ENCODE measurements at regions not wholly inside any gene's neighbourhood (a gene's known extent, or its start where the extent isn't known, plus 50 kb on each side); places are given as distances from the start of the nearest gene placed in this dataset.

DNA sequence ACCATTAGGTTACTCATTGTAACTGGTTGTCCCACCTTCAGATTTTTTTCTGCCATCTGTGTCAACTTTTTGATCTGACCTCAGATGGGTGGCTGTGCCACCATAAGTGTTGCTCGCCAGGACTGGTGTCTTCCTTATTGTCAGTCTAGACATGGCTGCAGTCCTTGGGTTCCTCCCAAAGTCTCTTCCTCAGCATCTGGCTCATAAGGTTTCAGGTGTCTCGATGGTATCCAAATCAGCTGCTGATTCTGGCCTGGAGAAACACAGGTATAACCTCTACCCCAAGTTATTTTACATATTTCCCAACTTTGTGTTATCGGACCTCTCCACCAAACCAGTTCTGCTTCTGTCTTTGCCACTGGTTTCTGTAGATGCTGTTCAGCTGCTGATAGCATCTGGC lies 158.5 kb downstream of the ZNF518B start:
- no TSS peak for BruUV-seq (replicated peaks)
- H2AK5ac ChIP-seq (ENCODE audit: low read depth, low read length) = no peak overlapping the region
- H3K9ac ChIP-seq (ENCODE audit: low read depth, low read length) = no peak overlapping the region
- no peak overlapping the region for H3K27ac ChIP-seq (ENCODE audit: insufficient read depth, low read length)
- no peak overlapping the region for H4K8ac ChIP-seq (ENCODE audit: low read depth in 2 of 2, low read length in 2 of 2)
- no peak overlapping the region for H3K4me3 ChIP-seq (ENCODE audit: insufficient read depth, low read depth, low read length)
- TF ChIP-seq FOS (IDR thresholded peaks at IDR 0.05; ENCODE audit: low read depth, low read length) = no peak
- TF ChIP-seq CHD1 (IDR thresholded peaks at IDR 0.05; ENCODE audit: low read depth, low read length) = no peak
- no peak for TF ChIP-seq RFX5 (IDR thresholded peaks at IDR 0.05; ENCODE audit: low read depth, low read length)
- TF ChIP-seq, protein P1, sequence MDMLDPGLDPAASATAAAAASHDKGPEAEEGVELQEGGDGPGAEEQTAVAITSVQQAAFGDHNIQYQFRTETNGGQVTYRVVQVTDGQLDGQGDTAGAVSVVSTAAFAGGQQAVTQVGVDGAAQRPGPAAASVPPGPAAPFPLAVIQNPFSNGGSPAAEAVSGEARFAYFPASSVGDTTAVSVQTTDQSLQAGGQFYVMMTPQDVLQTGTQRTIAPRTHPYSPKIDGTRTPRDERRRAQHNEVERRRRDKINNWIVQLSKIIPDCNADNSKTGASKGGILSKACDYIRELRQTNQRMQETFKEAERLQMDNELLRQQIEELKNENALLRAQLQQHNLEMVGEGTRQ (IDR thresholded peaks at IDR 0.05; ENCODE audit: low read depth, low read length) = no peak
- no peak for TF ChIP-seq POLR2A (IDR thresholded peaks at IDR 0.05; ENCODE audit: low read depth, low read length)
- TF ChIP-seq, protein P2, sequence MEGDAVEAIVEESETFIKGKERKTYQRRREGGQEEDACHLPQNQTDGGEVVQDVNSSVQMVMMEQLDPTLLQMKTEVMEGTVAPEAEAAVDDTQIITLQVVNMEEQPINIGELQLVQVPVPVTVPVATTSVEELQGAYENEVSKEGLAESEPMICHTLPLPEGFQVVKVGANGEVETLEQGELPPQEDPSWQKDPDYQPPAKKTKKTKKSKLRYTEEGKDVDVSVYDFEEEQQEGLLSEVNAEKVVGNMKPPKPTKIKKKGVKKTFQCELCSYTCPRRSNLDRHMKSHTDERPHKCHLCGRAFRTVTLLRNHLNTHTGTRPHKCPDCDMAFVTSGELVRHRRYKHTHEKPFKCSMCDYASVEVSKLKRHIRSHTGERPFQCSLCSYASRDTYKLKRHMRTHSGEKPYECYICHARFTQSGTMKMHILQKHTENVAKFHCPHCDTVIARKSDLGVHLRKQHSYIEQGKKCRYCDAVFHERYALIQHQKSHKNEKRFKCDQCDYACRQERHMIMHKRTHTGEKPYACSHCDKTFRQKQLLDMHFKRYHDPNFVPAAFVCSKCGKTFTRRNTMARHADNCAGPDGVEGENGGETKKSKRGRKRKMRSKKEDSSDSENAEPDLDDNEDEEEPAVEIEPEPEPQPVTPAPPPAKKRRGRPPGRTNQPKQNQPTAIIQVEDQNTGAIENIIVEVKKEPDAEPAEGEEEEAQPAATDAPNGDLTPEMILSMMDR (conservative IDR thresholded peaks at IDR 0.05; ENCODE audit: low read depth, low read length) = no peak
- TF ChIP-seq, protein P3, sequence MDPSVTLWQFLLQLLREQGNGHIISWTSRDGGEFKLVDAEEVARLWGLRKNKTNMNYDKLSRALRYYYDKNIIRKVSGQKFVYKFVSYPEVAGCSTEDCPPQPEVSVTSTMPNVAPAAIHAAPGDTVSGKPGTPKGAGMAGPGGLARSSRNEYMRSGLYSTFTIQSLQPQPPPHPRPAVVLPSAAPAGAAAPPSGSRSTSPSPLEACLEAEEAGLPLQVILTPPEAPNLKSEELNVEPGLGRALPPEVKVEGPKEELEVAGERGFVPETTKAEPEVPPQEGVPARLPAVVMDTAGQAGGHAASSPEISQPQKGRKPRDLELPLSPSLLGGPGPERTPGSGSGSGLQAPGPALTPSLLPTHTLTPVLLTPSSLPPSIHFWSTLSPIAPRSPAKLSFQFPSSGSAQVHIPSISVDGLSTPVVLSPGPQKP (IDR thresholded peaks at IDR 0.05; ENCODE audit: borderline replicate concordance, low read depth, low read length) = no peak
- TF ChIP-seq MAFK (IDR thresholded peaks at IDR 0.05; ENCODE audit: low read depth, low read length) = no peak
- TF ChIP-seq CEBPB (IDR thresholded peaks at IDR 0.05; ENCODE audit: low read depth, low read length) = no peak
- TF ChIP-seq MXI1 (IDR thresholded peaks at IDR 0.05; ENCODE audit: borderline replicate concordance, low read depth, low read length) = no peak
- TF ChIP-seq RCOR1 (IDR thresholded peaks at IDR 0.05; ENCODE audit: insufficient replicate concordance, low read length) = no peak
- no peak for TF ChIP-seq NFE2L2 (IDR thresholded peaks at IDR 0.05; ENCODE audit: low read depth, low read length)
- TF ChIP-seq BHLHE40 (IDR thresholded peaks at IDR 0.05; ENCODE audit: low read depth, low read length) = no peak
- TF ChIP-seq MAZ (IDR thresholded peaks at IDR 0.05; ENCODE audit: borderline replicate concordance, low read depth, low read length) = no peak
- no peak for TF ChIP-seq SMC3 (IDR thresholded peaks at IDR 0.05; ENCODE audit: low read depth, low read length)
- no peak for TF ChIP-seq RAD21 (IDR thresholded peaks at IDR 0.05; ENCODE audit: low read length)
- no peak overlapping the region for H3K14ac ChIP-seq (replicated peaks; ENCODE audit: low read depth, low read length)
- H2BK20ac ChIP-seq (ENCODE audit: low read depth, low read length) = no peak overlapping the region
- no peaks in the 10 kb centered on the region for H3K4me1 ChIP-seq (ENCODE audit: control insufficient read depth, insufficient read depth, low read length)
- H3K4ac ChIP-seq (ENCODE audit: low read depth, low read length) = no peak overlapping the region
- H4K20me1 ChIP-seq (ENCODE audit: insufficient read depth, low read length) = no peaks in the 10 kb centered on the region
- H3K79me1 ChIP-seq (ENCODE audit: low read depth in 1 of 2, low read length in 2 of 2) = no peaks in the 10 kb centered on the region
- intact Hi-C loops (cut with micrococcal nuclease) = no loop called here
- H3K18ac ChIP-seq (ENCODE audit: low read depth, low read length) = no peak overlapping the region
- H3K36me3 ChIP-seq (ENCODE audit: control insufficient read depth, insufficient read depth, low read length) = no peaks in the 10 kb centered on the region
- in situ Hi-C loops (cut with MboI; ENCODE audit: low sequenced_read_pairs) = no loop called here
- no peak overlapping the region for H3K4me2 ChIP-seq (ENCODE audit: low read depth, low read length)
- no peak overlapping the region for H2AFZ ChIP-seq (replicated peaks; ENCODE audit: low read length, poor library complexity)
- 71% methylated on average over 1 of the region's 3 CpGs; no CpG with 5 or more reads in 1 of the 2 experiments for WGBS, 2 experiments (ENCODE audit: extremely low coverage in 2 of 2, insufficient read length in 1 of 2)
- H2AK9ac ChIP-seq (replicated peaks; ENCODE audit: low read depth, low read length, poor library complexity) = no peak overlapping the region
- no peak overlapping the region for H4K5ac ChIP-seq (ENCODE audit: low read depth, low read length)
- DNase-seq = no peak
- no peaks in the 10 kb centered on the region for H3K9me3 ChIP-seq (ENCODE audit: control insufficient read depth, insufficient read depth, low read length)
- ChIA-PET POLR2A (ENCODE audit: unreplicated experiment) (no interaction called here), CTCF (interaction anchor here (0.6 kb wide), 1 partner anchor 415 kb away, joined by 6 read pairs; no protein-coding TSS in a partner anchor)
- H3K9me1 ChIP-seq (ENCODE audit: insufficient read depth, low read length) = no peaks in the 10 kb centered on the region
- H2BK15ac ChIP-seq (ENCODE audit: low read depth, low read length) = no peak overlapping the region
- no peak overlapping the region for H3K56ac ChIP-seq (ENCODE audit: extremely low read depth, insufficient read depth, low read length)
- H4K91ac ChIP-seq (ENCODE audit: insufficient read depth, low read depth, low read length) = no peak overlapping the region
- no peak overlapping the region for H3K23ac ChIP-seq (ENCODE audit: low read depth, low read length)
- dilution Hi-C loops (cut with HindIII; ENCODE audit: low sequenced_read_pairs, unreplicated experiment) = no loop called here
- no peak overlapping the region for H2BK120ac ChIP-seq (ENCODE audit: low read depth, low read length)
- H2BK5ac ChIP-seq (ENCODE audit: low read depth, low read length, poor library complexity, severe bottlenecking) = no peak overlapping the region
- ATAC-seq (ENCODE audit: low read depth) = no peak
- no peaks in the 10 kb centered on the region for H3K27me3 ChIP-seq (ENCODE audit: control insufficient read depth, insufficient read depth, low read length)
